Esophagus squamous epithelium (tissue), 5 donors: ENCODE measurements at regions not wholly inside any gene's neighbourhood (a gene's known extent, or its start where the extent isn't known, plus 50 kb on each side); places are given as distances from the start of the nearest gene placed in this dataset.

ENCODE experiments used
- DNase-seq: peaks from one replicate; lab custom pipeline; 2025; lab: John Stamatoyannopoulos, UW
- H3K27ac ChIP-seq, 4 donors: fragments of 200-600 bp; sonication (generic); one replicate each; pipeline ENCODE4 v1.5.1; 2016 to 2019; ENCODE audit warnings: mild to moderate bottlenecking in 1 of 4
- H3K27me3 ChIP-seq, 4 donors: fragments of 200-600 bp; sonication (generic); 1 replicate in 3 of 4; 2 replicates in 1 of 4; pipeline versions ENCODE4 v1.5.1 to v1.6.0; 2017 to 2021; ENCODE audit warnings: antibody characterized with exemption in 1 of 4
- H3K36me3 ChIP-seq, 3 donors: fragments of 200-600 bp; sonication (generic); one replicate each; pipeline ENCODE4 v1.5.1; 2016 to 2019
- H3K4me1 ChIP-seq, 3 donors: fragments of 200-600 bp; sonication (generic); one replicate each; pipeline ENCODE4 v1.5.1; 2017 to 2019
- H3K4me3 ChIP-seq, 4 donors: fragments of 200-600 bp; sonication (generic); 1 replicate in 3 of 4; 2 replicates in 1 of 4; pipeline ENCODE4 v1.5.1; 2016 to 2019; ENCODE audit warnings: mild to moderate bottlenecking in 2 of 4, moderate library complexity in 1 of 4
- H3K9me3 ChIP-seq, 3 donors: fragments of 200-600 bp; sonication (generic); one replicate each; pipeline ENCODE4 v1.5.1; 2016 to 2019
- CTCF ChIP-seq, 6 experiments: fragments of 450-650 bp in 4 of 6; fragments of 200-600 bp in 2 of 6; sonication (generic) in 2 of 6; IDR thresholded peaks; one replicate each; pipeline ENCODE4 v1.5.1; 2016 to 2019; ENCODE audit warnings: antibody characterized with exemption in 6 of 6, mild to moderate bottlenecking in 4 of 6, moderate library complexity in 4 of 6
- POLR2A ChIP-seq, 4 donors: fragments of 450-650 bp; IDR thresholded peaks; one replicate each; pipeline ENCODE4 v1.6.1; 2017; ENCODE audit warnings: antibody characterized with exemption in 4 of 4, mild to moderate bottlenecking in 4 of 4, moderate library complexity in 3 of 4
- WGBS, 2 donors: methylation state at CpG; one replicate each; pipeline ENCODE4 v1.1.5; 2018; 5-methylcytosine and 5-hydroxymethylcytosine counted together
- intact Hi-C: fragments of 100-400 bp; cut with DNase I; formaldehyde crosslinking; loops from one replicate; pipeline ENCODE4 v1.15.0; 2022
- donor health status: DM: yes; HTN: yes; CAD: no.

DNA sequence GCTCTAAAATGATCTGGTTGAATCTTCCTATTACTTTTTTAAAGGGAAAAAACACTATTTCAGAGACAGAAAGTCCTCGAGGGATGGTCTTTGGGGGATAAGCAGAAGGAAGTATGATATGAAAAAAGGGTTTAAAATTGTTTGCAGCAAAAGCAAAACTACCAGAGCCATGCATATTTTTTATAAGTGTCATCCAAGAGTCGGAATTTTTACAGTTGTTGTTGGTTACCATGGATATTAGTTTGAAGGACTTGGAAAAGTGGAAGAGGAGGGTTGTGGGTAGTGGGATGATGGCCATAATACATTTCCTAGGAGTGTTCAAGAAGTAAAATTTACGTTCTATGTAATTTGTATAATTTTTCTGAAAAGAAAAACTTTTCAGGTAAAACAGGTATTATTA lies 134.4 kb downstream of the PCDH7 start:
- whole genome bisulfite sequencing, 2 donors, result 56 to 72% methylated on average over 3 of the region's 3 CpGs
- no peaks in the 10 kb centered on the region for H3K36me3 ChIP-seq
- no peaks in the 10 kb centered on the region for H3K9me3 ChIP-seq
- H3K4me3 ChIP-seq, result no peak overlapping the region
- no peaks in the 10 kb centered on the region for H3K27me3 ChIP-seq
- intact Hi-C loops, result no loop called here
- H3K4me1 ChIP-seq, result no peaks in the 10 kb centered on the region
- no peak for DNase-seq
- TF ChIP-seq CTCF (IDR thresholded peaks at IDR 0.05) (no peak), POLR2A (IDR thresholded peaks at IDR 0.05) (no peak)
- no peak overlapping the region for H3K27ac ChIP-seq

- no peak overlapping the region for H3K4me3 ChIP-seq
- intact Hi-C loops, result no loop called here
- no peaks in the 10 kb centered on the region for H3K27me3 ChIP-seq
- H3K36me3 ChIP-seq, result no peaks in the 10 kb centered on the region
- H3K27ac ChIP-seq, result no peak overlapping the region
- 64 to 81% methylated on average over 3 of the region's 3 CpGs for WGBS, 2 donors
- no peak for TF ChIP-seq POLR2A (IDR thresholded peaks at IDR 0.05)
- no peak for TF ChIP-seq CTCF (IDR thresholded peaks at IDR 0.05)
- no peaks in the 10 kb centered on the region for H3K9me3 ChIP-seq
- DNase-seq, result no peak
- H3K4me1 ChIP-seq, result no peaks in the 10 kb centered on the region
These were observed 135.1 kb downstream of the PCDH7 start for GRCh38 chr4:30855232-30855631.

- H3K27ac ChIP-seq, result no peak overlapping the region
- 72 to 79% methylated on average over 6 of the region's 6 CpGs for WGBS, 2 donors
These were observed 136.8 kb downstream of the PCDH7 start for GRCh38 chr4:30856795-30857564.

GRCh38 chr4:30860978-30861377 lies 140.8 kb downstream of the PCDH7 start:
- Histone ChIP-seq H3K27ac (no peak overlapping the region), H3K27me3 (no peaks in the 10 kb centered on the region), H3K4me1 (peaks cover 0 to 4% (median under 1%) of the 10 kb centered on the region in 3 donors), H3K36me3 (no peaks in the 10 kb centered on the region), H3K4me3 (no peak overlapping the region), H3K9me3 (no peaks in the 10 kb centered on the region)
- intact Hi-C loops, result no loop called here
- 59 to 67% methylated on average over 3 of the region's 3 CpGs for WGBS, 2 donors
- TF ChIP-seq POLR2A (IDR thresholded peaks at IDR 0.05) (no peak), CTCF (IDR thresholded peaks at IDR 0.05) (no peak)
- DNase-seq, result no peak

More at GRCh38 chr4:30856795-30857564, 136.8 kb downstream of the PCDH7 start:
- TF ChIP-seq CTCF (IDR thresholded peaks at IDR 0.05), result no peak
- no peak for TF ChIP-seq POLR2A (IDR thresholded peaks at IDR 0.05)
- intact Hi-C loops, result no loop called here
- Histone ChIP-seq H3K4me3 (no peak overlapping the region), H3K9me3 (no peaks in the 10 kb centered on the region), H3K4me1 (no peaks in the 10 kb centered on the region), H3K36me3 (no peaks in the 10 kb centered on the region), H3K27me3 (no peaks in the 10 kb centered on the region)
- DNase-seq, result no peak

DNA sequence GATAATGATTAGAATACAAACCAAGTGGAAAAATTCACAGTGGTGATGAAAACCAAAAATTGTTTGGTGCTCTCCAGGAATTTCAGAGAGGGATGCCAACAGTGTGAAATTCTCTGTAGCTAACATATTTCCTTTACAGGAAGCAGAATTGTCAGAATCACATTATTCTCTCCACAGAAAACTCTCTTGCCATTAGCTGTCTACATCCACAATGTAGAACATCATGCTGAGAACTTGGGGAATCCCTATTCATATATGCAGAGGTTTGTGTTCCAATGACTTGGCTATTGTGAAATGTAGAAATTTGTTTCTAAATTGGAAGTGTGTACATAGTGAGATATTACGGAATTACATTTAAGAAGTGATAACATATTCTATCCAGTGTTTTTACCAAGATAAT lies 142.0 kb downstream of the PCDH7 start:
- 77 to 87% methylated on average over 1 of the region's 1 CpG for WGBS, 2 donors
- H3K27me3 ChIP-seq, result no peaks in the 10 kb centered on the region
- peaks cover 0 to 12% (median 8%) of the 10 kb centered on the region in 3 donors for H3K4me1 ChIP-seq
- DNase-seq, result no peak
- TF ChIP-seq POLR2A (IDR thresholded peaks at IDR 0.05) (no peak), CTCF (IDR thresholded peaks at IDR 0.05) (no peak)
- H3K27ac ChIP-seq, result no peak overlapping the region
- H3K4me3 ChIP-seq, result no peak overlapping the region
- H3K9me3 ChIP-seq, result no peaks in the 10 kb centered on the region
- intact Hi-C loops, result no loop called here
- no peaks in the 10 kb centered on the region for H3K36me3 ChIP-seq
